ENCODE measurements at regions not wholly inside any gene's neighbourhood (a gene's known extent, or its start where the extent isn't known, plus 50 kb on each side); places are given as distances from the start of the nearest gene placed in this dataset.

GRCh38 chr1:67561704-67562113 is 123.3 kb upstream of the GADD45A start:
- DNase-seq = peak; percentile 89

- no peak for DNase-seq
Observed at GRCh38 chr1:67563684-67564083, 121.3 kb upstream of the GADD45A start.

GRCh38 chr1:67564193-67564592 is 120.8 kb upstream of the GADD45A start:
- DNase-seq = no peak

- no peak for DNase-seq
Observed at GRCh38 chr1:67566803-67567377, 118.1 kb upstream of the GADD45A start.

DNA sequence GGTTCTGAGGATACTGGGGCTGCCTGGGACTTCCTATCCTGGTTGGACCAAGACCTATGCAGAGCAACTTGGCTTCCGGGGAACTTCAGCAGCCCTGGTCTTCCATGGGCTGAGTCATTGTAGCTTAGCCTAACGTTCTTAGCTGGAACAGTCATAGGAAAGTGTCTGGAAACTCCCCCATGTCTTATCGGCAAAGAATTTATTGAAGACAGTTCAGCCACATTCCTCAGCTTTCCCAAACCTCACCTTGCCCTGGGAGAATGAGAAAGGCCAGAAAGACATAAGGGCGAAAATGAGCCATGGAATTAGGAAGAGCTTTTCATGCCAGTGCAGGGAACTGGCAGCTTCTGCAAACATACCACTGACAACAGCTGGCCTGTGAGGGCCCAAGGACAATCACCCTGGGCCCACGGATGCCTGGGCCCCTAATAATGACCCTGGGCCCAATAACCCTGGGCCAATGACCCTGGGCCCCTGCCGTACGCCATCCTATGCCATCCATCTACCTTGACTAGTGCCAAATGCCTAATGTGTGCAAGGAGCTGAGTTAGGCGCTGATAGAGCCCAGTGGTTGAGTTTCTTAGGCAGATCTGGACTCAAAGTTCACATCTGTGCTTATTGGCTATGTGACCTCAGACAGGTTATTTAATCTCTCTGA is 114.4 kb upstream of the GADD45A start:
- DNase-seq = no peak

DNA sequence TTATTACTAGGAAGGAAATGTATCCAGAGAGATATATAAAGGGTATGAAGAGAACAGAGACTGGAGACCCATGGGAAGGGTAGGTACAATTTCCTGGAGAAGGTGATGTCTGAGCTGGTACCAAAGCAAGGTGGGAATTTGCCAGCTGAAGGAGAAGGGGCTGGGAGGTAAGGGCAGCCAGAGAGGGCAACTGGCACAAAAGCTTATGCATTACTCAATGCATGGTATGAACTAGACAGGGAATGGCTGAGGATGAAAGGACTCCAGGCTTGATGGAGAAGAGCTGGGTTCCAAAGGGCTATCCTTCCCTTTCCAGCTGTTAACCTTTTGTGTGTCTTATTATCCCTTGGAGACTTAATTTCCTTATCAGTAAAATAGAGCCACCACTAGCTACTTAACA is 113.6 kb upstream of the GADD45A start:
- no peak for DNase-seq

DNA sequence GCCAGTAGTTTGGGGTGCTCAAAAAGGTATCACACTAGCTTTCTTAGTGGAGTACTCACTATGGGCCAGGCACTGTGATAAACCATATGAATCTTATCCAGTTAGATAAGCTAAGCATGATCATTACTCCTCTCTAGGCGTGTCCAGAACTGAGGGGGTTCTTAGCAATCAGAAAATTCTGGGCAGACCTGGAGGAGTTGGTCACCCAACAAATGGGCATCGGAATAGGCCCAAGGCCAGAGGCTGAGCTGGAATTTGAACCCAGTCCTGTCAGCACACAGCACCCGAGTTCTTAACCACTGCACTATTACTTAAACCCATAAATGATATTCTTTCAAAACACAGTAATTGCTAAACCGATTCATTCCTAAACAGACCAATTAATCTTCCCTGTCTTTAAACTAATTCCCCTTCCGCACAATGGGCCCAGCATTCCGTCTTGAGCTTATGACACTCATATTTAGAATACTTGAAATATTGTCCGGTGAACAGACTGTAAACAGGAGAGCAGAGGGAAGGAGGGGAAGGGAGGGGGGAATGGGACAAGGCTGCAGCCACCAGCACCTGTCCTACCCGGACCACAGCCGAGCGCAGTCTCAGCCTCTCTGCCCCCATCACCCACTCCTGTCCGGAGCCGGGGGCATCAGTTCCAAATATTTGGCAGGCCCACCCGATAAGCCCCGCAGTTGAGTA is 113.0 kb upstream of the GADD45A start:
- DNase-seq = no peak

DNA sequence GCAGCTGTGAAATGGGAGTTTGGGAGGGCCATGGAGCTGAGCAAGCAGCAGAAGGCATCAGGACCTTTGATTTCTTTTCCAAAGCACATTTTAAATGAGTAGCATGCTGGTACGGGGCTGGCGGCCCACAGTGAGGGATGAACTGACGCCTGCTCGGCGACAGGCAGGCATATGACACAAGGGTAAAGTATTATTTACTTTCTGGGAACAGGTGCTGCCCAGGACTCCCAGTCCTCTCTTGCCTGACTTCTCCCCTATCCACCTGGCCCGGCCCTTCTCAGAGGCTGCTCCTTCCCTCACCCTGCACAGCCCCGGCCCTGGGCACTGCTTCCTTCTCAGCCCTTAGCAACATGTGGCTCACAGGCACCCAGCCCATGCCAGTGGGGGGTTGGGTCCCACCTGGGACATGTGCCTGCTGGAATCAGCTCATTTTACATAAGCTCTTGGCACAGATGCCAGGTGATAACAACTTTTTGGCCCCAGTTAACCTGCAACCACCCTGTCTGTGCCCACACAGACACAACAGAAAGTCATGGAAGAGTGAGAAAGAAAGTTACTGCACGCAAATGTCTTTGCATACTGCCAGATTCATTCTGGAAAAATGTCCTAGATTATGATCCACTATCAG is 112.3 kb upstream of the GADD45A start:
- DNase-seq = no peak

- no peak for DNase-seq
Observed at GRCh38 chr1:67573311-67573872, 111.6 kb upstream of the GADD45A start.

DNA sequence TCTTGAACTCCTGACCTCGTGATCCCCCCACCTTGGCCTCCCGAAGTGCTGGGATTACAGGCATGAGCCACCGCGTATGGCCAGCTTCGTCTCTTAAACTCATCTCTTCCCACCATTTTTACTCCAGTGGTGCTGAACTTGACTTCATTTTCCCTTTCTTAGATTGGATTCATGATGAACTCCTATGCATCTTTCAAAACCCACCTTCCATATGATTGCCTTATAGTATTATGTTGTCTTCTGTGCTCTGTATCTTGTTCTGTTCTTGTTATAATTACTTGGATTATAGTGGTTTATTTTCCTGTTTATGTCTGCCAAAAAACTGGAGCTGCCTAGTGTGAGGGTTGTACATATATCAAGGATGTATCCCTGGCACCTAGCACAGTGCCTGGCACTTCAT is 110.8 kb upstream of the GADD45A start:
- DNase-seq = no peak

DNA sequence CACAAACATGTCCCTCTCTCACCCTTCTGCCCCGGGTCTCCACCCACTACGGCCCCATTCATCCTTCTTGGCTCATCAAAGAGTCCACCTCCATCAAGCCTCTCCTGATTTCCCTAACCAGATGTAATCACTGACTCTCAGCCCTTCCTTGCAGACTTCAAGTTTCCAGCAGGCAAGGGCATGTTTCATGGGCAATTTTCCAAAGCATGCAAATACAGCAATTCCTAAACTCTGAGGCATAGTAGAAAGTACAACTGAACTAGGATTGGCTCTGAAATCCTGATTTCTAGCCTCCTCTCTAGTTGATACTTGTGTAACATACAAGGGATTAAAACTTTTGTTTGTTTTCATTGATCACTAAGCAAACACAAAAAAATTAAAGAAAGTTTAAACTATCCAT is 109.1 kb upstream of the GADD45A start:
- DNase-seq = no peak

DNA sequence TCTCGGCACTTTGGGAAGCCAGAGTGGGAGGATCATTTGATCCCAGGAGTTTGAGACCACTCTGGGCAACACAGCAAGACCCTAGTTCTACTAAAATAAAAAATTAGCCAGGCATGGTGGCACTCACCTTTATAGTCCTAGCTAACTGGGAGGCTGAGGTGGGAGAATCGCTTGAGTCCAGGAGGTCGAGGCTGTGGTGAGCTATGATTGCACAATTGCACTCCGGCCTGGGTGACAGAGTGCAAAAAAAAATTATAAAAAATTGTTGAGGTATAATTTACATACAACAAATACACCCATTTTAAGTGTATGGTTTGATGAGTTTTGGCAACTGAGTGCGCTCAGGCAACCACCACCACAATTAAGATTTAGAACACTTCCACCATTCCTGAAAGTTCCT is 108.5 kb upstream of the GADD45A start:
- no peak for DNase-seq

DNA sequence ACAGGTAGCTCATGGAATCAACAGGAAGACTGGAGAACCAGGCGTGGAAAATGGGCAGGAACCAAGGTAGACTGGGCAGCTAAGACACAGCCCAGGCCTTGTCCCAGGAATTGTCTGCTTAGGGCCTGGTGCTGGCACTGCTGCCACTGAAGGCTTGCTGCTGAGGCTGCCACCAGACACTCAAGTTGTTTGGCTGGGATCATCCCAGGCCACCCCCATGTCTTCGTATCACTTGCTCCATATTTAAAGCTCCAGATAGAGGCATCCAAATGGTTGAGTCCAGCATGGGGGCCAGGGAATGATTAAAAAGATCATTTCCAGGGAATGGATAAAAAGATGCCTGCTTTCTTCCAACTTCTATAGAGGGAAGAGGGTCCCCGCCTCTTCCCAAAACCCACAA is 107.4 kb upstream of the GADD45A start:
- DNase-seq = no peak

DNA sequence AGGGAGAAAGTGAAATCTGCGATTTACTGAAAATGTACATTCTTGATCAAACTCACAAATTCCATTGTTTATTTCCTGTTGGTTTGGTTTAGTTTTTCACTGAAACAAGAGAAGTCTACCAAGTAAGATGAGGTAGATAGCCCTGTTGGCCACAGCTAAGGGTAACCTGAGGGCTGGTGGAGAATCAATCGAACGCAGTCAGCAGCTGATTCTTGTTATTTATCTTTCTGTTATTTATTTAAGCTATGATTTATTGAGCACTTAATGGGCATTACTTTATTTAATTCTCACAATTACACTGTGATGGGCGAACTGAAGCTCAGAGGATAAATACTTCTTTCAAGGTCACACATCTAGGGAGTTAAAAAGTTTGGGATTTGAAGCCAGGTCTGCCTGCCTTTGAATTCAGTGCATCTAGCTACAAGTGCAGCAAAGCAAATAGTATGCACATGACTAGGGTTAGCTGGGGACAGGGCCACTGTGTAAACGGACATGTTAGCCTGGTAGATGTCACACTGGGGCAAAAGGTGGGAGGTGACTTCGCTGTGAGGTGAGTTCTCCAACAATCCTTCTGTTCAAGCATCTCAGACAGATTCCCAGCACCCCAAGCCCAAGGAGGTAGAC is 106.5 kb upstream of the GADD45A start:
- DNase-seq = no peak

DNA sequence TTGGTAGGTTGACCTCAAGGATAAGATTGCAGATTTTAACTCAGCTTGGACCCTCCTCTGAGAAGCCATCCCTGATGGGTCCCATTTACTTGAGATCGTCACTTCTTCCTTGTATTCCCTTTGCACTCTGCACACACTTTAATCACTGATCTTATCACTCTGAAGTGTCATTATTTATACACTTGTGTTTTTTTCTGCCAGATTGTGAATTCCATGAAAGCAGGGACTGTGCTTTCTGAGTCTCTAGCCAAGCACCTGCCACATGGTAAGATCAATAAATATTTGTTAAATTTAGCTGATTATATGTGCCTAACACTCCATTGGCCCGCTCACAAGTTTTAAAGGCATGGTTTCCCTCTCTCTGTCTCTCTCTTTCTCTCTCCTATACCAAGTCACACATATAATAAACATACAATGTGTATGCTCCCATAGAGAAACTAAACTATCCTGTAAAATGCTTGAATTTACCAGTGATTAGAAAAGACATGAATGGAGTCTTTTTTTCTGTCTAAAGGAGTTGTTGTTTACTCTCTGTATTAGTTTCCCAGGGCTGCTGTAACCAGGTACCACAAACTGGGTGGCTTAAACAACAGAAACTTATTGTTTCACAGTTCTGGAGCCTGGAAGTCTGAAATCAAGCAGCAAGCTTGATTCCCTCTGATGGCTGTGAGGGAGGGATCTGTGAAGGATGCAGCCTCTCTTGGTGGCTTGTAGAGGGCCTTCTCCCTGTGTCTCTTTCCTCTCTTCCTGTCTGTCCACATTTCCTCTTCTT is 105.2 kb upstream of the GADD45A start:
- no peak for DNase-seq

- no peak for DNase-seq
Observed at GRCh38 chr1:67580691-67581403, 104.2 kb upstream of the GADD45A start.

- no peak for DNase-seq
Observed at GRCh38 chr1:67582625-67583461, 102.2 kb upstream of the GADD45A start.

DNA sequence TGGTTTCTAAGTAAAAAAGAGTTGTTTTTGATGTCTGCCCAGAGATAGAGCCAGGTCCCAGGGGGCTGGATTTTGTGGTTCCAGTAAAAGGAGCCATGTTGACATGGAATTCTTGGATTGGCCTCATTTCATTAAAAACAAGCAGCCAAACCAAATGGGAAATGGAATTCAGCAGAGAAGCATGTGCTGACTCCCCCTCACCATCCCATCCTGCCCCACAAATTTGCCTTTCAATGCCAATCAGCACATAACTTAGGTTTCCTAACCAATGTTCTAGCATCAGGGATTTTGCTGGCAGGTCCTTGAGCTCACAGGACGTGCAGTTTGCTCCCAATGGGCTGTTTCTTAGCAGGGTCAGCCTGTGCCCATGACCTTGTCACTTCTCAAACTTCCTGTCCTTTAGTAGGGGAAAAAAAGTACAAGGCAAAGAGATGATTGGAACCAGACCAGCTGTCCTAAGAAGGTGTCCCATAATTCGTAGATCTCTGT is 101.5 kb upstream of the GADD45A start:
- no peak for DNase-seq

GRCh38 chr1:67584938-67585337 is 100.1 kb upstream of the GADD45A start:
- no peak for DNase-seq

GRCh38 chr1:67586596-67586995 is 98.4 kb upstream of the GADD45A start:
- DNase-seq = no peak
